Esophagus muscularis mucosa (tissue), 4 donors: ENCODE measurements at regions not wholly inside any gene's neighbourhood (a gene's known extent, or its start where the extent isn't known, plus 50 kb on each side); places are given as distances from the start of the nearest gene placed in this dataset.

ENCODE experiments used
- DNase-seq: peaks from one replicate; pipeline ENCODE4 v3.0.0-alpha.2; 2017; ENCODE audit errors: extremely low spot score
- H3K27ac ChIP-seq, 4 donors: fragments of 200-600 bp; sonication (generic); replicated peaks in 1 of 4; 1 replicate in 3 of 4; 2 replicates in 1 of 4; pipeline ENCODE4 v1.5.1; 2016 to 2019; ENCODE audit warnings: mild to moderate bottlenecking in 1 of 4
- H3K27me3 ChIP-seq, 4 donors: fragments of 200-600 bp; sonication (generic); one replicate each; pipeline versions ENCODE4 v1.5.1 to v1.6.0; 2016 to 2019
- H3K36me3 ChIP-seq, 4 donors: fragments of 200-600 bp; sonication (generic); one replicate each; pipeline ENCODE4 v1.5.1; 2016 to 2019
- H3K4me1 ChIP-seq, 4 donors: fragments of 200-600 bp; sonication (generic); one replicate each; pipeline ENCODE4 v1.5.1; 2016 to 2019
- H3K4me3 ChIP-seq, 4 donors: fragments of 200-600 bp; sonication (generic); 1 replicate in 2 of 4; 2 replicates in 2 of 4; pipeline ENCODE4 v1.5.1; 2016 to 2019; ENCODE audit warnings: mild to moderate bottlenecking in 4 of 4, moderate library complexity in 1 of 4
- H3K9me3 ChIP-seq, 4 donors: fragments of 200-600 bp; sonication (generic); 1 replicate in 3 of 4; 2 replicates in 1 of 4; pipeline ENCODE4 v1.5.1; 2016 to 2019
- CTCF ChIP-seq, 3 experiments: fragments of 200-600 bp in 2 of 3; fragments of 450-650 bp in 1 of 3; sonication (generic) in 2 of 3; IDR thresholded peaks; one replicate each; pipeline ENCODE4 v1.5.1; 2017 to 2019; ENCODE audit warnings: antibody characterized with exemption in 3 of 3, mild to moderate bottlenecking in 2 of 3, moderate library complexity in 1 of 3
- EP300 ChIP-seq: sonication (generic); formaldehyde crosslinking; IDR thresholded peaks from one replicate; pipeline ENCODE4 v1.6.1; 2017; ENCODE audit warnings: antibody characterized with exemption
- POLR2A ChIP-seq: fragments of 450-650 bp; IDR thresholded peaks from one replicate; pipeline ENCODE4 v1.6.1; 2017; ENCODE audit warnings: antibody characterized with exemption, moderate library complexity, mild to moderate bottlenecking, low read depth
- POLR2AphosphoS5 ChIP-seq, 2 donors: sonication (generic); formaldehyde crosslinking; IDR thresholded peaks; one replicate each; pipeline ENCODE4 v1.6.1; 2017; ENCODE audit warnings: antibody characterized with exemption in 2 of 2
- WGBS: methylation state at CpG from one replicate; pipeline ENCODE4 v1.1.5; 2018; 5-methylcytosine and 5-hydroxymethylcytosine counted together
- intact Hi-C: fragments of 100-400 bp; cut with DNase I; formaldehyde crosslinking; loops from one replicate; pipeline ENCODE4 v1.15.1; 2023

DNA sequence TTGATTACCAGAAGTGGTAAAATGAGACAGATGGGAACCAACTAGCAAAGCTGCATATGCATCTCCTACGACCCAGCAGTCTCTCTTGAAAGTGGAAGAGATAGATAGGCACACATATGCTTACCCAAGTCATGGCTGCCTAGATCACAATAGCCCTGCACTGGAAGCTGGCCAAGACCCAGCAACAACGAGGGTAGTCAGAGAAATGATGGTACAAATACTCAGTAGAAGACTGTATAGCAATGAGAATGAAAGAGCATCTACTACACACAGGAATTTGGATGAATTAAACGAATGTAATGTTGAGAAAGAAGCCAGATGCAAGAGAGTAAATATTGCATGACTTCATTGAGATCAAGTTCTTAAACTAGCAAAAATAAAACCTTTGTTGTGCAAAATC lies 100.3 kb upstream of the FAT1 start:
- H3K36me3 ChIP-seq, result no peaks in the 10 kb centered on the region
- H3K9me3 ChIP-seq, result no peaks in the 10 kb centered on the region
- TF ChIP-seq POLR2A (no peak), CTCF (IDR thresholded peaks at IDR 0.05) (no peak), EP300 (no peak), POLR2AphosphoS5 (IDR thresholded peaks at IDR 0.05) (no peak)
- H3K4me3 ChIP-seq, result no peak overlapping the region
- DNase-seq, result no peak
- H3K27me3 ChIP-seq, result no peaks in the 10 kb centered on the region
- intact Hi-C loops, result no loop called here
- peaks cover 0 to 18% (median 10%) of the 10 kb centered on the region in 4 donors for H3K4me1 ChIP-seq
- H3K27ac ChIP-seq, result no peak overlapping the region
- 60% methylated on average over 3 of the region's 3 CpGs for WGBS

DNA sequence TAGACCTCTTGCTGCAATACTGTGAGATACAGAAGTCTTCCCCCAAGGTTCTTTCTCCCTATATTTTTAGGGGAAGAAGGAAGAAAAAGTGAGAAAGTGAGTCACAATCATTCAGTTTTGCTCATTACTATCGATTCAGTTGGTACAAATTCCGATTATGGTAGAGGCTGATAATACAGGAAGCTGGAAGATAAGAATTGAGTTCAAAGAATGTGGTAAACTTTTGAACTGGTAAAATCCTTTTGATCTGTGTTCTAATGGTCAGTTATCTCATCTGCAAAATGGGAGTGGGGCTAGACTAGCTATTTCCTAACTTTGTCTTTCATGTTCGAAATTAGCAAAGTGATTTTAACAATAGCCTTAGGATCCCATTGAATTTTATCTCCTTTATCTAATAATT lies 101.4 kb upstream of the FAT1 start:
- intact Hi-C loops, result no loop called here
- Histone ChIP-seq H3K36me3 (no peaks in the 10 kb centered on the region), H3K9me3 (no peaks in the 10 kb centered on the region), H3K27ac (no peak overlapping the region), H3K4me1 (peaks cover 0 to 13% (median 9%) of the 10 kb centered on the region in 4 donors), H3K27me3 (no peaks in the 10 kb centered on the region), H3K4me3 (no peak overlapping the region)
- no peak for DNase-seq
- WGBS, result 86% methylated on average over 3 of the region's 3 CpGs
- TF ChIP-seq POLR2AphosphoS5 (IDR thresholded peaks at IDR 0.05) (no peak), POLR2A (no peak)

GRCh38 chr4:186826006-186826405 lies 102.3 kb upstream of the FAT1 start:
- DNase-seq, result no peak
- Histone ChIP-seq H3K27ac (no peak overlapping the region), H3K4me1 (peaks cover 0 to 6% (median under 1%) of the 10 kb centered on the region in 4 donors), H3K9me3 (no peaks in the 10 kb centered on the region), H3K36me3 (no peaks in the 10 kb centered on the region), H3K4me3 (no peak overlapping the region), H3K27me3 (no peaks in the 10 kb centered on the region)
- TF ChIP-seq CTCF (IDR thresholded peaks at IDR 0.05) (no peak), POLR2AphosphoS5 (IDR thresholded peaks at IDR 0.05) (no peak), POLR2A (no peak), EP300 (no peak)
- 32% methylated on average over 2 of the region's 2 CpGs for WGBS
- intact Hi-C loops, result no loop called here

GRCh38 chr4:186826846-186827533 lies 103.3 kb upstream of the FAT1 start:
- intact Hi-C loops, result no loop called here
- TF ChIP-seq EP300, result no peak
- Histone ChIP-seq H3K4me3 (no peak overlapping the region), H3K27me3 (no peaks in the 10 kb centered on the region), H3K36me3 (no peaks in the 10 kb centered on the region), H3K9me3 (no peaks in the 10 kb centered on the region), H3K4me1 (peaks cover 0 to 6% (median 0%) of the 10 kb centered on the region in 4 donors), H3K27ac (no peak overlapping the region)
- WGBS, result 69% methylated on average over 12 of the region's 12 CpGs
- no peak for DNase-seq

DNA sequence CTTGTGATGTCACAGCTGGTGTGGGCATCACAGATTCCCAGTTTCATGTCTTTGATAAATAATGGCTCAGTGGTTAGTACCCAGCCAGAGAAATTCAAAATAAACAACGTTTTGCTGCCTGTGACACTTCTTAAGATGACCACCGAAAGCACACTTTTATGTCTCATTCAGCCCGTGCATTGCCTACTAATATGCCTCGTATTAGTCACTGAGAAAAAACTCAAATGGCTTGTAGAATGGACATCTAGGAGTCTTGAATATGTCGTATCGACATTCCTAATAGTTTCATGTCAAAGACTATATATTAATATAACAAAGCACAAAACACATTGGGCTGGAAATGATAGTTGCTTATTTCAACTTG lies 103.9 kb upstream of the FAT1 start:
- Histone ChIP-seq H3K27ac (no peak overlapping the region), H3K4me3 (no peak overlapping the region), H3K36me3 (no peaks in the 10 kb centered on the region), H3K4me1 (peaks cover 0 to 6% (median 0%) of the 10 kb centered on the region in 4 donors), H3K27me3 (no peaks in the 10 kb centered on the region), H3K9me3 (no peaks in the 10 kb centered on the region)
- intact Hi-C loops, result no loop called here
- 69% methylated on average over 6 of the region's 6 CpGs for WGBS
- DNase-seq, result no peak
- no peak for TF ChIP-seq EP300
- TF ChIP-seq POLR2A, result no peak
- no peak for TF ChIP-seq POLR2AphosphoS5 (IDR thresholded peaks at IDR 0.05)
- TF ChIP-seq CTCF (IDR thresholded peaks at IDR 0.05), result no peak

- TF ChIP-seq CTCF (IDR thresholded peaks at IDR 0.05), result no peak
- TF ChIP-seq POLR2AphosphoS5 (IDR thresholded peaks at IDR 0.05), result no peak
- TF ChIP-seq EP300, result no peak
- TF ChIP-seq POLR2A, result no peak
- H3K27me3 ChIP-seq, result no peaks in the 10 kb centered on the region
- intact Hi-C loops, result no loop called here
- H3K9me3 ChIP-seq, result no peaks in the 10 kb centered on the region
- no peak overlapping the region for H3K27ac ChIP-seq
- H3K36me3 ChIP-seq, result no peaks in the 10 kb centered on the region
- H3K4me1 ChIP-seq, result peaks cover 0 to 6% (median 0%) of the 10 kb centered on the region in 4 donors
- 96% methylated on average over 6 of the region's 6 CpGs for WGBS
- no peak overlapping the region for H3K4me3 ChIP-seq
- no peak for DNase-seq
These were observed 105.4 kb upstream of the FAT1 start for GRCh38 chr4:186829097-186829496.
